LHCN-M2 (cell line): ENCODE measurements at regions not wholly inside any gene's neighbourhood (a gene's known extent, or its start where the extent isn't known, plus 50 kb on each side); places are given as distances from the start of the nearest gene placed in this dataset.

Experiments used
- DNase-seq: peaks from one replicate; pipeline ENCODE4 v3.0.0-alpha.2; 2012; ENCODE audit warnings: low read depth

GRCh38 chr20:60064554-60065196 is 106.5 kb downstream of the CDH26 start:
- DNase-seq = no peak

- DNase-seq = no peak
Observed at GRCh38 chr20:60065741-60066437, 107.7 kb downstream of the CDH26 start.

DNA sequence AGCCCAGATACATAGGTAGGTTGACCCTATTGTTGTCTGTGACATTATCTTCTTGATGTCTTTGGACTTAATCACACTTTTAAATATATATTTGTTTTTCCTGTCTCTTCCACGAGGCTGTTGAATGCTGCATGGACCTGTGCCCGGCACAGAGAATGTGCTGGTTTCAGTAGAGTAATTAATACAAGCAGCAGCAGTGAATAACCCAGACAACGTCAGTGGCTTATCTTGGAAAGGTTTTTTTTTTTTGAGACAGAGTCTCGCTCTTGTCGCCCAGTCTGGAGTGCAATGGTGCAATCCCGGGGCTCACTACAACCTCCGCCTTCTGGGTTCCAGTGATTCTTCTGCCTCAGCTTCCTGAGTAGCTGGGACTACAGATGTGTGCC is 108.2 kb downstream of the CDH26 start:
- DNase-seq = no peak

DNA sequence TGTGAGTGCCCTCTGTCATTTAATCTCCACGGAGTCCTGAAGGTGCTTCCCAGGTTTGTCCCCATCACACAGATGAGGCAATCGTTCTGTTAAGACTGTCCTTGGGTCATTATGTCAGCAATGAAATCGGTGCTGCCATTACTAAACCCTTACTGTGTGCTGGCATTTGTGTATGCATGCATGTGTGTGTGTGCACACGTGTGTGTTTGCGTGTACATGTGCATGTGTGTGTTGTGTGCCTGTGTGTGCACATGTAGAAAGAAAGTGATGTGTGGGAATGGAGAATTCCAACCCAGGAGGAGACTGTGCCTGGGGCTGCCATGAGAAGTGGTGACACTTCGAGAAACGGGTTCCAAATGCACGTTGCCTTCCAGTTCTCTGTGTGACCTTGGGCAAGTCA is 110.3 kb downstream of the CDH26 start:
- DNase-seq = no peak

- no peak for DNase-seq
Observed at GRCh38 chr20:60069656-60070055, 111.4 kb downstream of the CDH26 start.

GRCh38 chr20:60070791-60071190 is 112.6 kb downstream of the CDH26 start:
- no peak for DNase-seq

DNA sequence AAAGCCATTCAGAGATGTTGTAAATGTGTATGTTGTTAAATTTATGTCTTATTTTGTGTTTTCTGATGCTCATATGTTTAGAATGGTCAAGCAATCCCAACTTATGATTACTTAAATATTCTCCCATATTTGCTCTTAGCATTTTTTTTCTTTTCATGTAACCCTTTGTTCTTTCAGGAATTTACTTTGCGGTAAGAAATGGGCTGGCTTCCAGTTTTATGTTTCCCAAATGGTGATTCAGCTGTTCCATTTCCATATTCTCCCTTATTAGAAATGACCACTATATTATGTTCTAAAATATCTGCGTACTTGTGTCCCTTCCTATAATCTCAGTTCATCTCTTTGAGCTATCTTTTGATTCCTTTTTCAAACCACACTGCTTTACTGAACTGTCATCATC is 113.7 kb downstream of the CDH26 start:
- DNase-seq = peak; percentile 85

GRCh38 chr20:60073086-60073485 is 114.9 kb downstream of the CDH26 start:
- DNase-seq = no peak

GRCh38 chr20:60073504-60073903 is 115.3 kb downstream of the CDH26 start:
- DNase-seq = no peak

- no peak for DNase-seq
Observed at GRCh38 chr20:60074276-60074675, 116.1 kb downstream of the CDH26 start.

DNA sequence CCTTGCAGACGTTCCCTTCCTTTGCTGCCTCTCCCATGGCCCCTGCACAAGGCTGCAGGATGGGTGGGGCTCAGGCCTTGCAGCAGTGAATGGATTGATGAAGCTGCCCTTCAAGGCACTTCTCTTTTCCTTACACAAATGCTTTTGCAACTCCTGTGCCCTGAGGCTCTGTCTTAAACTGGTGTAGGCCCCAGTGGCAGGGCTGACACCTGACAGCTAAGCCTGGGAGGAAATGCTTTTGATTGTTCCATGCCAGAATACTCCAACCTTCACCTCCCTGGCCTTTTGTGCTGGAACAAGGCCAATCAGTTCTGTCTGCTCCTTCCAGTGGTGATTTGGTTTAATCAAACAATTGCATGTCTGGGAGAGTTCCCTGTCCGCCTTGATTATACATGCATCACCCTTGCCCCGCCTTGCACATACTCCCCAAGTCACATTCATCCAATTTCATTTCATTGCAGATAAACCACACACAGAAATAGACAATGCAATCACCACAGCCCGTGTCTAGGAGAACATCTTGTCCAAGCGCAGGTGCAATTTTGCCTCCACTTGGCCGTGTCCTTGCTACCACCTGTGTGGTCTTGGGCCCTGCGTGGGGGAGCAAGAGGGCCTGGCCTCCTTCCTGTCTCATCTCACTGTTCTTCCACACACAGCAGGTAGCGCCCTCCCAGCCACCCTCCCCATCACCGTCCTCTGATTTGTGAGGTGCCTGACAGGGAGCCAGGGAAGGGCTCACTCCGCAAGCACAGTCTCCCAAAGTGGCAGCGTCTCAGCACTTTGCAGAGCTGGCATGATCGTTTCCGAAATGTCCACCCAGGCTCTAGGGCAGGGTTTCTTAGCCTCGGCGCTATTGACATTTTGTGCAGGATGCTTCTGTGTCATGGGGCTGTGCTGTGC is 120.4 kb downstream of the CDH26 start:
- no peak for DNase-seq

DNA sequence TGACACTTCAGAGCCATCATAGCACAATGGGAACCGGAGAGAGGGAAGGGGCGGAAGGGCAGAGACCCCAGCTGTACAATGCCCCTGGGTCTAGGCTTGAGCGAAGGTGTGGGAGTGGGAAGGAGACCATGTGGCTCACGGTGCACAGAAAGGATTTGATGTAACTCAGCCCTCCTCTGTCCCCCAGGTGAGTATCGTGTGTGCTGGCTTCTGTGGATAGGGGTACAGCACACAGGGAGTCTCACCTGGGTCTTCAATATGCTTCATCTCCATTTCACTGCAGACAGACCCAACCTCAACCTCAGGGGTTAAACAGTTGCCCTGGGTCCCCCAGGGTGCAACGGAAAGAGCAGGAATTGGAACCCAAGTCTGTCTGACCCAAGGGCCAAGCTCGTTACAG is 122.2 kb downstream of the CDH26 start:
- DNase-seq = no peak

DNA sequence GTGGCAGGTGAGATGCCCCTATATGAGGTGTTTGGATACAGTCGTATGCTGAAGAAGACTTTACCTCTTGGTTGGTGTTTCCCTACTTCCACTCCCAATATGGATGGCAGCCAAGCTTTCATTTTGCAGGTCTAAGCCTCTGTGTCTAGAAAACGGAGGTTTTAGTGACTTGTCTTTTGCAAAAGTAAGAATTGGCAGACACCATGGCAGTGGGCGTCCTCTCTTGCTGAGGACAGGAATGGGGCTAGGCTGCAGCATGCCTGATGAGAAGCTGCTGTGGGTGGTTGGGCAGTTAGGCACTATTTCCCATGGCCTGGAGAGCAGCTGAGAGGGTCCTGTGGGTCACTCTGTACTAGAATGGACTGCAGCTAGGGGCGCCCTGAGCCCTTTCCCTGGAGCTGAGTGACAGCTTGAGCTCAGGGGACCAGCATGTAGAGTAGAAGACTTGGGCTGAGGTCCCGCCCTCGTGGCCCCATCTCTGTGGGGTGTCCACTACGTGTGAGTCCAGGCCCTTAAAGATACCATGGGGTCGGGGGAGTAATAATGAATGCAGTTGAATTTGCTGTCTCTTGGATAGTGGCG is 127.4 kb downstream of the CDH26 start:
- DNase-seq = no peak

DNA sequence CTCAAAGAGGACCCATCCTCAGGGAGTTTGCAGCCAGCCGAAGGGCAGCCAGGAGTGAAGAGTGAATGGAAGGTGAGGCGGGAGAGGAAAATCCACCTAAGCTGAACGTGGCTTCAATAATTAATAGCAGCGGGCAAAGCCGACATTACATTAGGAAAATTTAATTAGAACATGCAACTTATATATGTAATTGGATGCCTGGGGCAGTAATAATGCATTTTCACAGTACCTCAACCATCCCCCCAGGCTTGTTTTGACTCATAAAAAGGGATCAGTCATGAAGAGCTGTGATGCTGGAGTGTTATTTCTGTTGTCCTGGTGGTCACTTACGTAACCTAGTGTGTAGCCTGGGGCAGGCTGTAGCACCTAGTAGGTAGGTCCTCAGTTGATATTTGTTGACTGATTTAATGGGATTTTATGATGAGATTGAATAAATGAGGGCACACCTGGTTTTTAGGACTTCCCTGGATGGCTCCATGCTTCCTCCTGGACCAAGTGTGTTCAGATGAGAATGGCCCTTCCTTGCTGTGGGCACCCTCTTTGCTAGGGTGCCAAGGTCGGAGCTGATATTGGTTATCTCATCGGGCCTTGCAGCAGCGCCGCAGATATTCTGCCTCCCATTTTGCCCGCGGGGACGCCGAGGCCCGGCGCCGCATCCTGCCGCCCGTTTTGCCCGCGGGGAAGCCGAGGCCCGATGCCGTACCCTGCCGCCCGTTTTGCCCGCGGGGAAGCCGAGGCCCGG is 128.8 kb downstream of the CDH26 start:
- DNase-seq = no peak

DNA sequence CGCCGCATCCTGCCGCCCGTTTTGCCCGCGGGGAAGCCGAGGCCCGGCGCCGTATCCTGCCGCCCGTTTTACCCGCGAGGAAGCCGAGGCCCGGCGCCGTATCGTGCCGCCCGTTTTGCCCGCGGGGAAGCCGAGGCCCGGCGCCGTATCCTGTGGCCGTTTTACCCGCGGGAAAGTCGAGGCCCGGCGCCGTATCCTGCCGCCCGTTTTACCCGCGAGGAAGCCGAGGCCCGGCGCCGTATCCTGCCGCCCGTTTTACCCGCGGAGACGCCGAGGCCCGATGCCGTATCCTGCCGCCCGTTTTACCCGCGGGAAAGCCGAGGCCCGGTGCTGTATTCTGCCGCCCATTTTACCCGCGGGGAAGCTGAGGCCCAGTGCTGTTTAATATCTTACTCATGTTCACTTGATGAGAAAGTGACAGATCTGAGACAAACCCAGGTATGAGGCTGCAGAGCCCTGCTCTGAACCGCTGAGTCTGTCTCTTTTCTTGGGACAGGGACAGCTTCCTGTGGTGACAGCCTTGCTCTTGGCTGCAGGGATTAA is 129.4 kb downstream of the CDH26 start:
- DNase-seq = no peak

- no peak for DNase-seq
Observed at GRCh38 chr20:60088236-60088635, 130.0 kb downstream of the CDH26 start.

GRCh38 chr20:60090631-60091030 is 132.4 kb downstream of the CDH26 start:
- no peak for DNase-seq

DNA sequence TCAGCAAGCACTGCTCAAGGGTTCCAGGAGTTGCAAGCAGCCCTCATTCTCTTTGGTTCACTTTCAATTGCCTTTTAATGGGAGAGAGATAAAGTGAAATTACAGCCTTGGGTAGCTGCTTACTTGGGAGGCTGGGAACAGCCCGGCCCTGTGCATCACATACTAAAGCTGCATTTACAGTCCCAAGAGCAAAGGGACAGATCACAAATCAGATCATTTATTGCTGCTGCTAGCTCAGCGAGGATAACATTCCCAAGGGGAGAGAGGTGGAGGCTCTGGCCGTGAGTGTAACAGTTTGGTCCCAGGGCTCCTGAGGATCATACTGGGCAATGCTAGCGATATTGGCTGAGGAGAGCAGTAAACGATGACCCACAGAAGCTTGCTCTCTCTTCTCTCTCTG is 133.1 kb downstream of the CDH26 start:
- no peak for DNase-seq

- DNase-seq = no peak
Observed at GRCh38 chr20:60091861-60092260, 133.6 kb downstream of the CDH26 start.

DNA sequence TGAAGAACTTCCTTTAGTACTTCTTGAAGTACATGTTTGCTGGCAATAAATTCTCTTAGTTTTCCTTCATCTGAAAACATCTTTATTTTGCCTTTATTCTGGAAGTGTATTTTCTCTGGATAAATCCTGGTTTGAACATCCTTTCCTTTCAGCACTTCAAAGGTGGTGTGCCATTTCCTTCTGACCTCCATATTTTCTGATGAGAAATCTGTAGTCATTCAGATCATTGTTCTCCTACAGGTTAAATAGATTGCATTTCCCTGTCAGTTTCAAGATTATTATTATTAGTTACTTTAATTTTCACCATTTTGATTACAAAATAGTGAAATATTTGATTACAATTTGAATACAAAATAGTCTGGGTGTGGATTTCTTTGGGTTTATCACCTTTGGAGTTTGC is 134.5 kb downstream of the CDH26 start:
- no peak for DNase-seq

DNA sequence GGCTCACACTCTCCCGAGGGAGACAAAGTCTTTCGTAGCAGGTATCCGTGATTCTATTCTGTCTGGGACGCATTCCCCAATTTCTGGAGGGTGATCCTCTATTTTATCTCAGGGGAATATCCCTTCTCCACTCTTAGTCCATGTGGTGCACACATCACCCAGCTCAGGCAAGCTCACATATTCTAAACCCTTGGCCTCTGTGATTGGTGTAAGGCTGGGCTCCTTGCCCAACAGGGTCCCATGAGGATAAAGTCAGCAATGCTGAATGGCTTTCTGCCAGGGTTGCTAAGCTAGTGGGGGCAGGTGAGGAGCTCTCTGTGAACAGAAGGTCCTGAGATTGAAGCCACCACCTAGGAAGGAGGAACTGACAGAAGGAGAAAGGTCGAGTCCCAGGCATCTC is 137.2 kb downstream of the CDH26 start:
- no peak for DNase-seq
